Globus pallidus (tissue), 1 donor: ENCODE measurements at regions not wholly inside any gene's neighbourhood (a gene's known extent, or its start where the extent isn't known, plus 50 kb on each side); places are given as distances from the start of the nearest gene placed in this dataset.

Source experiments
- DNase-seq: peaks from one replicate; pipeline ENCODE4 v3.0.0-alpha.2; 2015; ENCODE audit warnings: low spot score

DNA sequence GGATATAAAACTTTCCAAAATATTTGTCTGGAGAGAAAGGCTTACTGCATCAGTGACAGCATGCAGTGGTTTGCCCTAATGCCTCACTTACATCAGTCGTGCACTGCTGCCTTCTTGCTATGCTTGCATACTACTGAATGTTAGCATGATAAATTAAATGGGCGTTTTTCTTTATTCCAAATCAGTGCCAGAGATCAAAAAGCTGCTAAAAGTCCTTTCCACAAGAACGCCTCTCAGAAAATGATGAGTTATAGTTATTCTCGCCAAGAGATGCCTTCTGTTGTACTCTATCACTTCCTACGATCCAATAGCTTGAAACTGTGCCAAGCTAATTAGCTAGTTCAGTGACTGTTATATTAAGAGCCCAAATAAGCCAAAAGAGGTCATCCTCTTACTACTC lies 345.8 kb upstream of the ROBO2 start:
- no peak for DNase-seq

- DNase-seq, result no peak
Measured at GRCh38 chr3:76698136-76698706, 341.7 kb upstream of the ROBO2 start.

DNA sequence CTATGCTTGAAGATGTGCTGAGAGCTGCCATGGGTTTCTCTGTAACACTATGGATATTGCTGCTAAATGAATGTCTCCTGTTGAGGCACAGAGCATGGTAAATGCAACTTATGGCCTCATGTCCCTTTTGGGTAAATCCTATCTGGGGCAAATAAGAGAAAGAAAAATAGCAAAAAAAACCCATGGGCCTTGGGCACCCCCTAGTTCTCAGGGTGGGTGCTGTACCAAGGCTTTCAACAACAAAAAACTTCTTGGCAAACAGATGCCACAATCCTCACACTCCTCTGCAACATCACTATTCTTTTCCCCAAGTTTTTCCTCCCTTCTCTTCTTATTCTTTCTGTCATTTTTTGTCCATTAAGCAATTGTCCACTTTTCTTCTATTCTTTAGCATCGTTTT lies 340.1 kb upstream of the ROBO2 start:
- DNase-seq, result no peak

- no peak for DNase-seq
Measured at GRCh38 chr3:76700323-76700722, 339.6 kb upstream of the ROBO2 start.

DNA sequence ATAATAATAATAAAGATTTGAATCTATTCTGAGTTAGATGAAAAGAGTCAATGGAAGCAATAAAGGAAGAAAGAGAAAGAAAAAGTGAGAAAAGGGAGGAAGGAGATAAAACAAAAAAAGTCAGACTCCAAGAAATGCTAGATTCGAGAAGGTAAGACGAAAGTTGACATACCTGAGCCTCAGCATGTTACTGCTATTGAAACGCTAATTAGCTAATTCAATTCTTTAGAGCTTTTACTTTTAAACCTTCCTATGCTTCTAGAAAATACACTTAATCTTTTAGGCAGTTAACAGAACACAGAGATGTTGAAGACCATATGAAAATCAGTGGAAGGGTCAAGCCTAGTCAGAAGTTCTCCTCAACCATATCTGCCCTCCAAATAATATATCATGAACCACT lies 337.2 kb upstream of the ROBO2 start:
- DNase-seq, result no peak

DNA sequence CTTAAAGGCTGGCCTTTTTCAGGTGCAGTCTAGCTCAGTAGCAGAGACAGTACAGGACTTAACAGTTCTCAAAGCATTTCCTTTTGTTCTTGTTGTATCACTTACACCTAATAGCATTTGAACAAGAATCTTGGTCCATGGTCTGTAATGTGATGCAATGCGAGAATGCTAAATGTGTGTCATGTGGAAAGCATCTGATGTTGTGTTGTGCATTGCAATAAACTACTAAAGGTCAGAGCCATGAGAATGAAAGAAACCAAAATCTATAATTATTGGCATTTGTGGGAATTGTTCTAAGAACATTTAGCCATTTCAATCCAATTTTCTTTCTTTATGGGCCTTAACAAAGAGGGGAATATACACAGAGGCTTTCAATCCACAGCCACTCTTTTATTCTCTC lies 324.5 kb upstream of the ROBO2 start:
- no peak for DNase-seq

DNA sequence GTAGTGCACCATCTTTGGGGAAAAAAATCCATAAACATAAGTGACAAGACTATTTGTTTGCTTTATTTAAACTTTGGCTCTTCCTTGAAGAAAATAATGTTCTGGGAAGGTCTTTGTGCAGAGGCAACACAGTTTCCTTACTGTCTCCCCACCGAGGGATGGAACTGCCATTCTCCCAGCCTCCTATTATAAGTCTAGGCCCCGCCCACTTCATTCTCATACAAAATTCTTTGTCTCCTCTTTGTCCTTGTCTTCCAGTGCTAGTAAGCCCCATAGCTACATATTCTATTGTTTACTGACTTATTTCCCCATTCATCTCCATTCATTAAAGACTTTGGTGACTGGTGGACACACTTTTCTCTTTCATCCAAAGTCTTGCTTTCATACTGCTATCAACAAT lies 316.5 kb upstream of the ROBO2 start:
- no peak for DNase-seq

DNA sequence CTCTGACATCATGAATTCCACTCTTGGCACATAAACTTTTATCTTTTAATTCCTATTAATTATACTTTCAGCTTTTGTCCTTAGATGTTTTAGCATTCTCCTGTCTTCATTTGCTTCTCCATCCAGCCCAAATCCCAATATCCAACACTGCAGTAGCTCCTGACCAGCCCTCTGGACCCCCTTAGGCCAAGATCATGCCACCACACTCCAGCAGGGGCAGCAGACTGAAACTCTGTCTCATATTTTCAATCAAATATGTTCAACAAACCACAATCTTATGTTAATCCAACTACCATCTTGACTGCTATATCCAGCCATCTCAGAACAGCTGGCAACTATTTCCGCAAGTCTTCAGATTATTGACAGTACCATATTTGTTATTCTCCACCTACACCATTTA lies 315.8 kb upstream of the ROBO2 start:
- DNase-seq, result no peak

GRCh38 chr3:76724706-76725105 lies 315.2 kb upstream of the ROBO2 start:
- DNase-seq, result no peak

DNA sequence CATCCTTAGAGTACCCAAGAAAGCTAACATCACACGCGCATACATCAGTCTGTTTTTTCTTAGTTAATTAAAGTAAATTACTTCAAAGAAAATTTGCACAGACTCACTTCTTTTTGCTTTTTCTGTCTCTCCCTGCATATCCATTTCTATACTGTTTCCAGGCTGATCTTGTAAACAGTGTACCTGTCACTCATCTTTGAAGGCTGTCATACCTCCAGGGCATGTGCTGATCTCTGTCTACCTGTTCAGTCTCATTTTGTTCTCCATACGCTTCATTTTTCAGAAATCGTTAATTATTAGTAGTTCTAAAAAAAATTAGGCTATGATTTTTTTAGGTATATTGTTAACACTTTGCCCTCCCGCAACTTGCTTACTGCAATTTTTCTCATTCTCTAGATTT lies 313.9 kb upstream of the ROBO2 start:
- no peak for DNase-seq

DNA sequence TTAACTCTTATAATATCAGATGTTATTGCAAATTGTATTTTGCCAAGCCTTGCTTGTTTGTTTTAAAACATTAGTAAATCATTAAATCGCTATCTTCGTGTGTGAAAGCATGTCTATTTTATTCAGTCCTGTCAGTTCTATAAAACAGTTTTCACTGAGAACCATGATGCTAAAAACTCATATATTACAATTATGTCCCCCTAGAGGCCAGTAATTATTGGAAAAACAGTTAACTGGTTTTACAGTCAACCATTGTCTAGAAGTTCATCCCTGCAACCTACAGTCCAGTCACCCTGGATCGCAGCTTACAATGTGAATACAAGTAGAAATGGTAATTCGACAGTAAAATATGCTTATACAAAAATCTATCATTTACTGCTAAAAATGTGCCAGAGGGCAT lies 311.5 kb upstream of the ROBO2 start:
- no peak for DNase-seq

GRCh38 chr3:76731471-76731870 lies 308.4 kb upstream of the ROBO2 start:
- no peak for DNase-seq

DNA sequence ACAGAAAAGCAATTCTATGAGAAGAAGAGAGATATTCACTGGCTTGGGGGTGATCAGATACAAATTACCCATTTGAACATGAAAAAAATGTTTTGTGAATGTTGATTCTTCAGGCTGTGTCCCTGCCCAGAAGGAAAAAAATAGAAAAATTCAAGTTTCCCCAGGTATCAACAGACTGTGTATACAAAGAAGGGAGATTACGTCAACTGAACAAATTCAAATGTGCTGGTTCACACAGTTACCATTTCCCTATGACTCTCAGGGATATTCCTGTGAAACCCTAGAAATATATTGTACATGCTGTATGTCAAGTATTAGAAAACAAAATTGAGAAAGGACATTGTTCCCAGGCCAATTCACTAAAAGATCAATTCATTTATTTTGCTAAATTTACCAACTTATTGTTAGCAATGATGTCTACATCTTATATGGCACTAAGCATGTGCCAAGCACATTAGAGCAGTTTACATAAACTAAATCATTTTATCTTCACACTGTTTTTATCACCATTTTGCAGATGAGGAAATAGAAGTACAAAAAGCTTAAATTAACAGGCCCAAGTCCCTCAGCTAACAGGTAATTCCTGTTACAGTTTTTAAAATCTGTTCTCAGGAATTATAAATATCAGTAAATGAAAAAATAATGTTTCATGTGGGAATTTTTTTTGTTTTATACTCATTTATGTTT lies 306.7 kb upstream of the ROBO2 start:
- DNase-seq, result no peak

- DNase-seq, result no peak
Measured at GRCh38 chr3:76735152-76735551, 304.7 kb upstream of the ROBO2 start.

GRCh38 chr3:76753599-76753998 lies 286.3 kb upstream of the ROBO2 start:
- no peak for DNase-seq

DNA sequence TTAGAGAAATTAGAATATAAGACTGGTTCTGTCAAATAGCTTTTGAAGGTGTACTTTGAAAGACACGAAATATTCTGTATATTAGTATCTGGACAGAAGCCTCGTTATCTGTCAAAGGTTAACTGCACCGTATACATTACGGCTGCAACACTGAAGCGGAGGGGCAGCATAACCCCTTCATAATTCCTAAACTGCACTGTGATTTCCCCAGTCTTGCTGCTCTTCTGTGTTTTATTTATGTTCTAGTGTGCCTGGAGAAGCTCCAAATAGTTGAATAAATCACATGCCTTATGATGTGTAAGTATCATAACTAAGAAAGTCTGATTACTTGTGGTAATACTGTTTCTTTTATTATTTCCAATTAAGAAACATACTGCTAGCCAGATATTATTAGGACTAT lies 285.7 kb upstream of the ROBO2 start:
- DNase-seq, result no peak

DNA sequence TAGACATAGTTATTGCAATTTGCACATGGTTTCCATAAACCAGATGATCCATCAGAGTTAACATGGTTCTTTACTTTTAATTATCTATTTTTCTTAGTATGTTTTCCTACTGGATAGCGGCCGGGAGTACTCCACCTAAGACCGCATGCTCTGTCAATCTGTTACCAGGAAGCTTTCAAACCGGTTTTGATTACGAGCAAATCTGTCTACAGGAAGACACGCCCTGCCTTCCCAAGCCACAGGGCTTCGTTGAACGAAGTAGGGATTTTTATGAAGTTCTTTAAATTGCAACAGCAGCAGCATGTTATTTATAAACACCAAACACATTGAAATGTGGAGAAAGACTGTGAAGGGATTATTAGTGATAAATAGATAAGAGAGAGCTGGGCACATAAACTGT lies 283.3 kb upstream of the ROBO2 start:
- DNase-seq, result no peak

- no peak for DNase-seq
Measured at GRCh38 chr3:76760336-76760735, 279.6 kb upstream of the ROBO2 start.

GRCh38 chr3:76765511-76765910 lies 274.4 kb upstream of the ROBO2 start:
- DNase-seq, result no peak

- DNase-seq, result no peak
Measured at GRCh38 chr3:76768912-76769311, 271.0 kb upstream of the ROBO2 start.

DNA sequence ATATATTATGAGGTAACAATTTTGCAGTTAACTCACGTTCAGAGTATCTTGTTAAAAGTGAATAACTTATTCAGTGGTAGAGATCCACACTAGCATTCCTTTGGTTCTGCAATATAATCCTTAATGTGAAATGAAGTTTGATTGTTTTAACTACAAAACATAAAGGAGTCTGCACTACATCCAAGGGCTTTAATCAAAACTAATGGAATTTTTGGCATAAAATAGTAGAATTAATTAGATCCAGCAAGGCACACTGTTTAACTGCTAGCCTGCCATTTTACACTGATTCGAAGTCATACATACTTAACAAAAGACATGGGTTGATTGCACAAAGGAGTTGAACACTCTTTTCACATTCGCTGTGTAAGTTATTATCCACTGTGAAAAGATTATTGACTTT lies 263.0 kb upstream of the ROBO2 start:
- no peak for DNase-seq

DNA sequence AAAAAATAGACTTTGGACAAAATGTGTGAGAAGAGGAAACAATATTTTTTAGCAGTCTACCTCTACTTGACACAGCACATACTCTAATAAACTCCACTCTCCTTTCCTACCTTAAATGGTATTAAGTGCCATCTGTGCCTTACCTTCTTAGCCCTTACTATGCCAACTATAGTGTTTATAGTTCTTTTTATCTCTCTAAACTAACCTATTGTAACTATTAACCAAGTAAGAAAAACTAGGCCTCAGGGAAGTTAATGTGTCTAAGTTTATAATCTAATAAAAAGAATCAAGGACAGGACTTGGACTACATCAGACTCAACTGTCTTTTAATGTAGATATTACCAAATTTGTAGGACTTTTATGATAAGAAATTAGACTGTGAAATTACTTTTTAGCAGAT lies 251.7 kb upstream of the ROBO2 start:
- DNase-seq, result no peak

DNA sequence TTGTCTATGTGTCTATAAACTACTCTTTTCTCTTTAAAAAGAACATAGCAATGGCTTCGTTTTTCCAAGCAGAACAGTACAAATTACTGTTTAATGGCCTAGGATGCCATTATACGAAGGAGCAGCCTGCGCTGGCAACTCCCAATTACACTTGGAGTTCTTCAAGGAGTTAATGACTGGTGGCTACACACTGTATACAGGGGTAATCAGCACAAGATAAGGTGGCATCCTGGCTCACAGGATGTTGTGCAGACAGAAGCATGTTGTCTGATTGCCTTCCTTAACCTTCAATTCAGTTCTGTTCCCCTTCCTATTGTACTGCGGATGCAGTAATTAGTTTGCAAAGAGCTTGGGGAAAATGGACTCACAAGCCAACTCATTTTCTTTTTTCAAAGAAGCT lies 250.7 kb upstream of the ROBO2 start:
- no peak for DNase-seq

GRCh38 chr3:76811418-76811817 lies 228.5 kb upstream of the ROBO2 start:
- DNase-seq, result no peak
